Endodermal cell (in vitro differentiated cells): ENCODE measurements at regions not wholly inside any gene's neighbourhood (a gene's known extent, or its start where the extent isn't known, plus 50 kb on each side); places are given as distances from the start of the nearest gene placed in this dataset.

ENCODE experiments used
- DNase-seq: peaks from one replicate; pipeline ENCODE4 v3.0.0-alpha.2; 2017
- H3K27ac ChIP-seq: 2 replicates; pipeline ENCODE4 v1.5.1; 2013; ENCODE audit warnings: mild to moderate bottlenecking, low read depth, low read length, moderate library complexity
- H3K27me3 ChIP-seq: 2 replicates; pipeline ENCODE4 v1.6.1; 2013; ENCODE audit warnings: mild to moderate bottlenecking, low read length, moderate library complexity; ENCODE audit not compliant: insufficient read depth, control insufficient read depth, poor library complexity, severe bottlenecking
- H3K36me3 ChIP-seq: 2 replicates; pipeline ENCODE4 v1.7.0; 2013; ENCODE audit warnings: mild to moderate bottlenecking, low read length, moderate library complexity; ENCODE audit not compliant: control insufficient read depth, insufficient read depth
- H3K4me1 ChIP-seq: one replicate; pipeline ENCODE4 v1.7.0; 2013; ENCODE audit warnings: low read length; ENCODE audit not compliant: control insufficient read depth, insufficient read depth
- H3K4me3 ChIP-seq: 2 replicates; pipeline ENCODE4 v1.5.1; 2013; ENCODE audit warnings: mild to moderate bottlenecking, low read length, moderate library complexity
- H3K9ac ChIP-seq: 2 replicates; pipeline ENCODE4 v1.6.1; 2013; ENCODE audit warnings: mild to moderate bottlenecking, low read length, moderate library complexity; ENCODE audit not compliant: poor library complexity, severe bottlenecking; ENCODE audit errors: extremely low read depth
- H3K9me3 ChIP-seq: 2 replicates; pipeline ENCODE4 v1.6.1; 2013; ENCODE audit warnings: mild to moderate bottlenecking, low read length, moderate library complexity; ENCODE audit not compliant: control insufficient read depth
- H3K27ac Mint-ChIP-seq: 2 replicates; pipeline ENCODE4 v1.8.0; 2020; ENCODE audit warnings: mixed read lengths
- H3K27me3 Mint-ChIP-seq: 2 replicates; pipeline ENCODE4 v1.8.0; 2021; ENCODE audit warnings: mild to moderate bottlenecking, mixed read lengths; ENCODE audit not compliant: insufficient read depth
- H3K36me3 Mint-ChIP-seq: 2 replicates; pipeline ENCODE4 v1.8.0; 2020; ENCODE audit warnings: low read depth, mixed read lengths
- H3K4me1 Mint-ChIP-seq: 2 replicates; pipeline ENCODE4 v1.8.0; 2020; ENCODE audit warnings: mixed read lengths
- H3K4me3 Mint-ChIP-seq: 2 replicates; pipeline ENCODE4 v1.8.0; 2020; ENCODE audit warnings: mild to moderate bottlenecking, moderate library complexity, mixed read lengths
- H3K9me3 Mint-ChIP-seq: 2 replicates; pipeline ENCODE4 v1.8.0; 2020; ENCODE audit warnings: mild to moderate bottlenecking, mixed read lengths
- WGBS, 2 experiments: methylation state at CpG; one replicate each; pipeline versions ENCODE4 v1.1.5 to v1.1.7; 2013; ENCODE audit warnings: missing lambda C conversion rate in 2 of 2, mixed read lengths in 1 of 2; ENCODE audit not compliant: insufficient coverage in 1 of 2, insufficient read length in 1 of 2; 5-methylcytosine and 5-hydroxymethylcytosine counted together
- TF ChIP-seq, protein P1 (sequence below): fragments of 200-600 bp; sonication (generic); conservative IDR thresholded peaks from 2 replicates; pipeline ENCODE4 v1.5.0; 2021; ENCODE audit warnings: antibody characterized with exemption, mild to moderate bottlenecking

DNA sequence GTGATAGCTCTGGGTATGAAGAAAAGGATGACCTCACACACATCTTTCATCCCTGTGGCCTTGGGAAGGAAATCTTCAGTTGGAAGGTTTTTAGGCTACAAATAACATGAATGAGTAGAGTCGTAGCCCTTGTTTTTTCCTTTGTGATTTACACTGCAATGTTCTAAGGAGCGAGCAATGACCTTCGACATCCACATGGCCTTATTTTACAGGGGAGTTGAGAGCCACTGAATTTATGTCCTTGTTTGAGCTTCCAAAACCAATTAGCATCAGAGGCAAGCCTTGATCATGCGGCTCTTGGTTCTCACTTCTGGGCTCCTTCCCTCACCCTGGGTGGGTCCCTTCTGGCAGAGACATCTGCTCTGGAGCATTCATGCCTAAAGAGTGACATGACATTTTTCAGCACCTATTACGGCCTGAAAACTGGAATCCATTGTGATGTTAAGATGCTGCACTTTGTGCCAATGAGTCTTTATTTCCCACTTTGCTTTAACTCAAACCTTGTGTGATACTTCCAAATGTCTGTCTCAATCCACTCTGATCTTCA, 70.5 kb upstream of the RUNX1 start:
- DNase-seq: no peak
- Mint-ChIP-seq H3K9me3 (no peaks in the 10 kb centered on the region), H3K4me1 (peaks cover 16% of the 10 kb centered on the region), H3K27ac (no peak overlapping the region), H3K4me3 (no peak overlapping the region), H3K27me3 (no peaks in the 10 kb centered on the region), H3K36me3 (no peaks in the 10 kb centered on the region)
- no peak overlapping the region for H3K4me3 ChIP-seq
- 87 to 95% methylated on average over 5 of the region's 5 CpGs for whole genome bisulfite sequencing, 2 experiments
- no peaks in the 10 kb centered on the region for H3K9me3 ChIP-seq
- TF ChIP-seq, protein P1, sequence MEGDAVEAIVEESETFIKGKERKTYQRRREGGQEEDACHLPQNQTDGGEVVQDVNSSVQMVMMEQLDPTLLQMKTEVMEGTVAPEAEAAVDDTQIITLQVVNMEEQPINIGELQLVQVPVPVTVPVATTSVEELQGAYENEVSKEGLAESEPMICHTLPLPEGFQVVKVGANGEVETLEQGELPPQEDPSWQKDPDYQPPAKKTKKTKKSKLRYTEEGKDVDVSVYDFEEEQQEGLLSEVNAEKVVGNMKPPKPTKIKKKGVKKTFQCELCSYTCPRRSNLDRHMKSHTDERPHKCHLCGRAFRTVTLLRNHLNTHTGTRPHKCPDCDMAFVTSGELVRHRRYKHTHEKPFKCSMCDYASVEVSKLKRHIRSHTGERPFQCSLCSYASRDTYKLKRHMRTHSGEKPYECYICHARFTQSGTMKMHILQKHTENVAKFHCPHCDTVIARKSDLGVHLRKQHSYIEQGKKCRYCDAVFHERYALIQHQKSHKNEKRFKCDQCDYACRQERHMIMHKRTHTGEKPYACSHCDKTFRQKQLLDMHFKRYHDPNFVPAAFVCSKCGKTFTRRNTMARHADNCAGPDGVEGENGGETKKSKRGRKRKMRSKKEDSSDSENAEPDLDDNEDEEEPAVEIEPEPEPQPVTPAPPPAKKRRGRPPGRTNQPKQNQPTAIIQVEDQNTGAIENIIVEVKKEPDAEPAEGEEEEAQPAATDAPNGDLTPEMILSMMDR: no peak
- no peak overlapping the region for H3K27ac ChIP-seq
- no peak overlapping the region for H3K9ac ChIP-seq
- H3K27me3 ChIP-seq: no peaks in the 10 kb centered on the region
- H3K4me1 ChIP-seq: peaks cover 10% of the 10 kb centered on the region
- H3K36me3 ChIP-seq: no peaks in the 10 kb centered on the region

DNA sequence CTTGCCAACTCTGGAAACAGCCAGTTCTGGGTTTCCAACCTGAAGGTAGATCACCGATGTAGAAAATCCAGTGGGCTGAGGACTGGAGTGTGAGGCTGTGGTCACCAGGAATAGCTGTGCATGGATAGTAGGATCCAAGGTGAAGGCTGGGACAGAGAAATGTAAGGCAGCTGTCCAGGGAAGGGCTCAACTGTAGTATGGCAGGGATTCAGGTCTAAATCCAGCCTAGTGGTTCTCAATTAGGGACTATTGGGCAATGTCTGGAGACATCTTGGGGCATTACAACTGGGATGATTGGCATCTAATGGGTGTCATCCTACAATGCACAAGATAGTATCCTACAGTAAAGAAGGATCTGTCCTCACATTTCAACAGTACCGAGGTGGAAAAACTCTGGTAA, 67.7 kb upstream of the RUNX1 start:
- H3K4me1 ChIP-seq: peaks cover 10% of the 10 kb centered on the region
- TF ChIP-seq, protein P1: no peak
- Mint-ChIP-seq H3K4me3 (no peak overlapping the region), H3K9me3 (no peaks in the 10 kb centered on the region), H3K27ac (no peak overlapping the region), H3K27me3 (no peaks in the 10 kb centered on the region), H3K36me3 (no peaks in the 10 kb centered on the region), H3K4me1 (peaks cover 12% of the 10 kb centered on the region)
- DNase-seq: no peak
- no peak overlapping the region for H3K9ac ChIP-seq
- no peaks in the 10 kb centered on the region for H3K27me3 ChIP-seq
- no peaks in the 10 kb centered on the region for H3K36me3 ChIP-seq
- no peak overlapping the region for H3K4me3 ChIP-seq
- 94 to 100% methylated on average over 1 to 2 of the region's 2 CpGs for WGBS, 2 experiments
- no peaks in the 10 kb centered on the region for H3K9me3 ChIP-seq
- H3K27ac ChIP-seq: no peak overlapping the region

DNA sequence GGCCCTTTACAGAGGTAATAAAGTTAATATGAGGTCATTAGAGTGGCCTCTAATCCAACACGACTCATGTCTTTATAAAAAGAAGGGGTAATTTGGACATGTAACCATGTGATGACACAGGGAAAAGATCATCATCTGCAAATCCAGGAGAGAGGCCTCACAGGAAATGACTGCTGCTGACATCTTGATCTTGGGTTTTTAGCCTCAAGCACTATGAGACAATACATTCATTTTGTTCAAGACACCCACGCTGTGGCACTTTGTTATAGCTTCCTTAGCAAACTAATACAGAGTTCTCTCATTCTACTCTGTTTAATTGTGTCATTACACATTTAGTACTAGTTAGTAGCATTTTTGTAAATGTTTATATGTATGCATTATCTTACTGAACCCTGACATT, 64.0 kb upstream of the RUNX1 start:
- H3K4me1 Mint-ChIP-seq: no peaks in the 10 kb centered on the region
- no peaks in the 10 kb centered on the region for H3K4me1 ChIP-seq
- H3K27ac ChIP-seq: no peak overlapping the region
- DNase-seq: no peak
- no peaks in the 10 kb centered on the region for H3K36me3 ChIP-seq
- no peak overlapping the region for H3K27ac Mint-ChIP-seq
- no peaks in the 10 kb centered on the region for H3K9me3 ChIP-seq
- H3K4me3 Mint-ChIP-seq: no peak overlapping the region
- no peaks in the 10 kb centered on the region for H3K36me3 Mint-ChIP-seq
- peaks cover 14% of the 10 kb centered on the region for H3K27me3 ChIP-seq
- H3K4me3 ChIP-seq: no peak overlapping the region
- 96 to 100% methylated on average over 1 to 2 of the region's 2 CpGs for WGBS, 2 experiments
- TF ChIP-seq, protein P1: no peak
- H3K27me3 Mint-ChIP-seq: peaks cover 5% of the 10 kb centered on the region
- no peaks in the 10 kb centered on the region for H3K9me3 Mint-ChIP-seq
- no peak overlapping the region for H3K9ac ChIP-seq
